ENCODE measurements at regions not wholly inside any gene's neighbourhood (a gene's known extent, or its start where the extent isn't known, plus 50 kb on each side); places are given as distances from the start of the nearest gene placed in this dataset.

- intact Hi-C loops (cut with DNase I; ENCODE audit: low total_unique reads): no loop called here
- H3K36me3 ChIP-seq: no peaks in the 10 kb centered on the region
- no peak overlapping the region for H3K27ac ChIP-seq
- DNase-seq: no peak
- H3K9me3 ChIP-seq: no peaks in the 10 kb centered on the region
- no peak for ATAC-seq
- no peak for TF ChIP-seq POLR2A (IDR thresholded peaks at IDR 0.05)
- TF ChIP-seq, protein P1, sequence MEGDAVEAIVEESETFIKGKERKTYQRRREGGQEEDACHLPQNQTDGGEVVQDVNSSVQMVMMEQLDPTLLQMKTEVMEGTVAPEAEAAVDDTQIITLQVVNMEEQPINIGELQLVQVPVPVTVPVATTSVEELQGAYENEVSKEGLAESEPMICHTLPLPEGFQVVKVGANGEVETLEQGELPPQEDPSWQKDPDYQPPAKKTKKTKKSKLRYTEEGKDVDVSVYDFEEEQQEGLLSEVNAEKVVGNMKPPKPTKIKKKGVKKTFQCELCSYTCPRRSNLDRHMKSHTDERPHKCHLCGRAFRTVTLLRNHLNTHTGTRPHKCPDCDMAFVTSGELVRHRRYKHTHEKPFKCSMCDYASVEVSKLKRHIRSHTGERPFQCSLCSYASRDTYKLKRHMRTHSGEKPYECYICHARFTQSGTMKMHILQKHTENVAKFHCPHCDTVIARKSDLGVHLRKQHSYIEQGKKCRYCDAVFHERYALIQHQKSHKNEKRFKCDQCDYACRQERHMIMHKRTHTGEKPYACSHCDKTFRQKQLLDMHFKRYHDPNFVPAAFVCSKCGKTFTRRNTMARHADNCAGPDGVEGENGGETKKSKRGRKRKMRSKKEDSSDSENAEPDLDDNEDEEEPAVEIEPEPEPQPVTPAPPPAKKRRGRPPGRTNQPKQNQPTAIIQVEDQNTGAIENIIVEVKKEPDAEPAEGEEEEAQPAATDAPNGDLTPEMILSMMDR (IDR thresholded peaks at IDR 0.05 in 4 of 5, conservative IDR thresholded peaks at IDR 0.05 in 1 of 5): no peak
- in situ Hi-C loops (cut with MboI; ENCODE audit: low sequenced_read_pairs in 4 of 4): no loop called here
- no peaks in the 10 kb centered on the region for H3K27me3 ChIP-seq
- no peaks in the 10 kb centered on the region for H3K4me1 ChIP-seq
- no peak overlapping the region for H3K4me3 ChIP-seq
Measured at GRCh38 chr1:101077849-101078248, 52.3 kb upstream of the DPH5 start.

- ATAC-seq: no peak
- H3K27me3 ChIP-seq: no peaks in the 10 kb centered on the region
Measured at GRCh38 chr1:101075926-101076325, 50.3 kb upstream of the DPH5 start.

More at GRCh38 chr1:101075926-101076325, 50.3 kb upstream of the DPH5 start:
- Histone ChIP-seq H3K36me3 (no peaks in the 10 kb centered on the region), H3K4me3 (no peak overlapping the region), H3K9me3 (no peaks in the 10 kb centered on the region), H3K27ac (no peak overlapping the region), H3K4me1 (peaks cover 6 to 13% of the 10 kb centered on the region in 2 donors)
- no peak for TF ChIP-seq POLR2A (IDR thresholded peaks at IDR 0.05)
- TF ChIP-seq, protein P1 (IDR thresholded peaks at IDR 0.05 in 4 of 5, conservative IDR thresholded peaks at IDR 0.05 in 1 of 5): no peak
- in situ Hi-C loops (cut with MboI; ENCODE audit: low sequenced_read_pairs in 4 of 4) (no loop called here), intact Hi-C loops (cut with DNase I; ENCODE audit: low total_unique reads) (no loop called here)
- DNase-seq: no peak
